ENCODE measurements at regions not wholly inside any gene's neighbourhood (a gene's known extent, or its start where the extent isn't known, plus 50 kb on each side); places are given as distances from the start of the nearest gene placed in this dataset.

DNA sequence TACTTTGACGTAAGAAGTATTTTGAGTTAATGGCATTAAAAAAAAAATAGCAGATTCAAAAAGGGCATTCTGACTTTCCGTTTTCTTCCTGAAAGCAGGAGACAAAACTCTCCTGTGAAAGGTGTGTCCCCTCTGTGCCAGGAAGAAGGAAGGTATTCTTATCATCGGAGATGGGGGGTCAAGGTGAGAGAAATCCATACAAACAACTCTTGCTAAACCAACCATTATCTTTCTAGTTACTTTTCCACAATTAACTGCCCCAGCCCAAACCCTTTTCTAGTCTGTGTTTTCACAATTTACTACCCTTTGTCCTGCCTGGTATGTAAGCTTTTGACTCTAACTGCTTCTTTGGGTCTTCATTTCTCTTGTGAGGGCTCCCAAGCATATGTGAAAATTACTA is 717.3 kb downstream of the EPM2A start:
- TF ChIP-seq, protein P1, sequence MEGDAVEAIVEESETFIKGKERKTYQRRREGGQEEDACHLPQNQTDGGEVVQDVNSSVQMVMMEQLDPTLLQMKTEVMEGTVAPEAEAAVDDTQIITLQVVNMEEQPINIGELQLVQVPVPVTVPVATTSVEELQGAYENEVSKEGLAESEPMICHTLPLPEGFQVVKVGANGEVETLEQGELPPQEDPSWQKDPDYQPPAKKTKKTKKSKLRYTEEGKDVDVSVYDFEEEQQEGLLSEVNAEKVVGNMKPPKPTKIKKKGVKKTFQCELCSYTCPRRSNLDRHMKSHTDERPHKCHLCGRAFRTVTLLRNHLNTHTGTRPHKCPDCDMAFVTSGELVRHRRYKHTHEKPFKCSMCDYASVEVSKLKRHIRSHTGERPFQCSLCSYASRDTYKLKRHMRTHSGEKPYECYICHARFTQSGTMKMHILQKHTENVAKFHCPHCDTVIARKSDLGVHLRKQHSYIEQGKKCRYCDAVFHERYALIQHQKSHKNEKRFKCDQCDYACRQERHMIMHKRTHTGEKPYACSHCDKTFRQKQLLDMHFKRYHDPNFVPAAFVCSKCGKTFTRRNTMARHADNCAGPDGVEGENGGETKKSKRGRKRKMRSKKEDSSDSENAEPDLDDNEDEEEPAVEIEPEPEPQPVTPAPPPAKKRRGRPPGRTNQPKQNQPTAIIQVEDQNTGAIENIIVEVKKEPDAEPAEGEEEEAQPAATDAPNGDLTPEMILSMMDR (IDR thresholded peaks at IDR 0.05): no peak
- no peak for TF ChIP-seq POLR2A (IDR thresholded peaks at IDR 0.05)

Measured in Peyer's patch (tissue), 4 donors.